HCT116 (cell line): ENCODE measurements at regions not wholly inside any gene's neighbourhood (a gene's known extent, or its start where the extent isn't known, plus 50 kb on each side); places are given as distances from the start of the nearest gene placed in this dataset.

Experiments
- ATAC-seq: fragments of 200-7000 bp; cut with Tn5 transposase; 2 replicates; pipeline ENCODE4 v1.9.1; 2020; ENCODE audit warnings: mild to moderate bottlenecking, moderate library complexity
- BruUV-seq: library from RNA; stranded (reverse); fragments of 400-500 nt; replicated peaks from 2 replicates; lab custom pipeline; 2021; lab: Mats Ljungman, UMichigan
- CTCF ChIA-PET: fragments of 300-600 bp; sonication (Branson Sonifier 250); formaldehyde crosslinking; loops from one replicate; lab custom pipeline; 2021; ENCODE audit warnings: antibody characterized with exemption; lab: Charles Lee
- POLR2A ChIA-PET: fragments of 300-600, 350-600 bp; sonication (Branson Sonifier 250); formaldehyde crosslinking; loops from one replicate; lab custom pipeline; 2021; ENCODE audit warnings: antibody characterized with exemption; lab: Charles Lee
- RAD21 ChIA-PET, 2 experiments: fragments of 300-600 bp; sonication (Branson Sonifier 250); formaldehyde crosslinking; loops; one replicate each; lab custom pipeline; 2023; ENCODE audit warnings: low total read pairs in 2 of 2; ENCODE audit not compliant: uncharacterized antibody in 2 of 2, unreplicated experiment in 2 of 2, low non-redundant PET in 1 of 2; lab: Charles Lee
- DNase-seq: peaks from one replicate; pipeline ENCODE4 v3.0.0-alpha.2; 2010; ENCODE audit warnings: low read depth, low spot score
- H2AFZ ChIP-seq: fragments of 200-600 bp; shearing (Covaris generic), sonication (generic); 2 replicates; pipeline ENCODE4 v1.6.1; 2017; ENCODE audit warnings: low read depth, mixed run types, mixed read lengths, antibody characterized with exemption, low read length; ENCODE audit not compliant: poor library complexity, severe bottlenecking
- H3K27ac ChIP-seq: 2 replicates; pipeline ENCODE4 v1.5.1; 2012; ENCODE audit warnings: low read depth, low read length
- H3K27me3 ChIP-seq: fragments of 200-600 bp; sonication (generic); 2 replicates; pipeline ENCODE4 v1.6.1; 2016; ENCODE audit warnings: mixed run types, low read length, mixed read lengths; ENCODE audit not compliant: insufficient read depth
- H3K36me3 ChIP-seq, 2 experiments: fragments of 200-500 bp in 1 of 2; fragments of 200-600 bp in 1 of 2; sonication (Bioruptor generic) in 1 of 2; sonication (generic) in 1 of 2; 2 replicates each; pipeline versions ENCODE4 v1.5.1 to v1.6.1; 2014 to 2016; ENCODE audit warnings: low read length in 2 of 2, inconsistent platforms in 1 of 2, mixed read lengths in 1 of 2, mixed run types in 1 of 2; ENCODE audit not compliant: insufficient read depth in 2 of 2, control insufficient read depth in 1 of 2
- H3K4me1 ChIP-seq, 2 experiments: fragments of 200-600 bp in 1 of 2; sonication (generic) in 1 of 2; 2 replicates each; pipeline versions ENCODE4 v1.5.1 to v1.6.1; 2012 to 2017; ENCODE audit warnings: low read length in 2 of 2, inconsistent platforms in 1 of 2, mild to moderate bottlenecking in 1 of 2, mixed read lengths in 1 of 2, mixed run types in 1 of 2, moderate library complexity in 1 of 2; ENCODE audit not compliant: insufficient read depth in 2 of 2, control insufficient read depth in 1 of 2
- H3K4me2 ChIP-seq: fragments of 200-600 bp; sonication (generic); 2 replicates; pipeline ENCODE4 v1.6.1; 2017; ENCODE audit warnings: mixed run types, low read length, mixed read lengths
- H3K4me3 ChIP-seq, 2 experiments: fragments of 200-600 bp in 1 of 2; sonication (generic) in 1 of 2; replicated peaks in 1 of 2; 2 replicates each; pipeline ENCODE4 v1.5.1; 2011 to 2016; ENCODE audit warnings: low read length in 2 of 2, control low read depth in 1 of 2, low read depth in 1 of 2, mild to moderate bottlenecking in 1 of 2, mixed read lengths in 1 of 2, mixed run types in 1 of 2
- H3K79me2 ChIP-seq: fragments of 200-600 bp; sonication (generic); 2 replicates; pipeline ENCODE4 v1.6.1; 2017; ENCODE audit warnings: mild to moderate bottlenecking, mixed run types, low read length, moderate library complexity, mixed read lengths; ENCODE audit not compliant: insufficient read depth
- H3K9ac ChIP-seq: fragments of 200-600 bp; sonication (generic); 2 replicates; pipeline ENCODE4 v1.6.1; 2016; ENCODE audit warnings: low read length, mixed read lengths
- H3K9me2 ChIP-seq: fragments of 200-600 bp; sonication (generic), shearing (Covaris generic); 2 replicates; pipeline ENCODE4 v1.6.1; 2017; ENCODE audit warnings: mixed run types, mild to moderate bottlenecking, moderate library complexity; ENCODE audit not compliant: insufficient read depth
- H3K9me3 ChIP-seq, 2 experiments: fragments of 200-500 bp in 1 of 2; fragments of 200-600 bp in 1 of 2; sonication (Bioruptor generic) in 1 of 2; sonication (generic) in 1 of 2; 2 replicates each; pipeline ENCODE4 v1.6.1; 2014 to 2017; ENCODE audit warnings: low read length in 2 of 2, mixed read lengths in 2 of 2, inconsistent platforms in 1 of 2, low read depth in 1 of 2, mild to moderate bottlenecking in 1 of 2, mixed run types in 1 of 2, moderate library complexity in 1 of 2; ENCODE audit not compliant: control insufficient read depth in 1 of 2, insufficient read depth in 1 of 2
- H4K20me1 ChIP-seq: fragments of 200-600 bp; sonication (generic), shearing (Covaris generic); 2 replicates; pipeline ENCODE4 v1.6.1; 2017; ENCODE audit warnings: mixed run types, mild to moderate bottlenecking, moderate library complexity; ENCODE audit not compliant: insufficient read depth
- CEBPB ChIP-seq: IDR thresholded peaks from 2 replicates; pipeline ENCODE4 v1.6.1; 2012; ENCODE audit warnings: low read depth
- ELF1 ChIP-seq: IDR thresholded peaks from 2 replicates; pipeline ENCODE4 v1.6.1; 2012; ENCODE audit warnings: low read depth, borderline replicate concordance
- EZH2phosphoT487 ChIP-seq: fragments of 200-600 bp; IDR thresholded peaks from 2 replicates; pipeline ENCODE4 v1.6.1; 2018; ENCODE audit warnings: antibody characterized with exemption, borderline replicate concordance
- FOSL1 ChIP-seq: IDR thresholded peaks from 2 replicates; pipeline ENCODE4 v1.6.1; 2012; ENCODE audit warnings: low read depth
- JUND ChIP-seq: IDR thresholded peaks from 2 replicates; pipeline ENCODE4 v1.6.1; 2012
- SP1 ChIP-seq: IDR thresholded peaks from 2 replicates; pipeline ENCODE4 v1.6.1; 2012; ENCODE audit warnings: low read depth
- SRF ChIP-seq: IDR thresholded peaks from 2 replicates; pipeline ENCODE4 v1.6.1; 2012; ENCODE audit warnings: low read depth
- ZBTB33 ChIP-seq: IDR thresholded peaks from 2 replicates; pipeline ENCODE4 v1.6.1; 2011; ENCODE audit warnings: mild to moderate bottlenecking, low read length, moderate library complexity; ENCODE audit not compliant: insufficient replicate concordance; ENCODE audit errors: extremely low read depth
- intact Hi-C: fragments of 100-400 bp; cut with micrococcal nuclease; formaldehyde crosslinking; loops from 2 replicates; pipeline ENCODE4 v1.10.0; 2022
- TF ChIP-seq, protein P1 (sequence below), 3 experiments: fragments of 200-600 bp in 1 of 3; sonication (generic) in 1 of 3; IDR thresholded peaks in 2 of 3; conservative IDR thresholded peaks in 1 of 3; 2 replicates each; pipeline ENCODE4 v1.5.1; 2012 to 2017; ENCODE audit warnings: low read depth in 2 of 3, low read length in 2 of 3, antibody characterized with exemption in 1 of 3, borderline replicate concordance in 1 of 3, control low read depth in 1 of 3, mild to moderate bottlenecking in 1 of 3, mixed read lengths in 1 of 3, mixed run types in 1 of 3, moderate library complexity in 1 of 3; ENCODE audit not compliant: insufficient read depth in 1 of 3
- TF ChIP-seq, protein P2 (sequence below): IDR thresholded peaks from 2 replicates; pipeline ENCODE4 v1.6.1; 2012

DNA sequence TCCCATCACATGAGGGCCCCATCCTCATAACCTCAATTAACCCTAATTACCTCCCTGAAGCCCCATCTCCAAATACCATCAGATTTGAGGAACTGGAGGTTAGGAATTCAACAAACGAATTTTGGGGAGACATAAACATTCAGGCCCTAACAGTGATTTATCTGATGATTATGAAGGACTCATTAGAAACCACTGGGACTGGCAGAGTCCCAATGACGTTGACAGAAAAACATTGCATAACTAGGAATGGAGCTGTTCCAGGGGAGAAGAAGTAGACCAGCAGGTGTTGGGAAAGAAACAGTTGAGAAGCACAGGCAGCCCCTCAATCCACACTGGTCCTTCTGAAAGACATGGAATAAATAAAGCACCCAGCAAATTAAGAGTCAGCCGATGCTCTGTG lies 282.0 kb downstream of the MAP2K4 start:
- Histone ChIP-seq H3K27me3 (no peaks in the 10 kb centered on the region), H3K27ac (no peak overlapping the region), H3K36me3 (no peaks in the 10 kb centered on the region), H2AFZ (no peak overlapping the region), H3K9ac (no peak overlapping the region), H3K9me3 (no peaks in the 10 kb centered on the region), H4K20me1 (no peaks in the 10 kb centered on the region), H3K4me3 (no peak overlapping the region), H3K9me2 (no peaks in the 10 kb centered on the region), H3K4me2 (no peak overlapping the region), H3K4me1 (no peaks in the 10 kb centered on the region), H3K79me2 (no peaks in the 10 kb centered on the region)
- TF ChIP-seq ZBTB33 (no peak), SRF (no peak), ELF1 (no peak), JUND (no peak), EZH2phosphoT487 (no peak), SP1 (no peak), CEBPB (no peak), FOSL1 (no peak)
- TF ChIP-seq, protein P1, sequence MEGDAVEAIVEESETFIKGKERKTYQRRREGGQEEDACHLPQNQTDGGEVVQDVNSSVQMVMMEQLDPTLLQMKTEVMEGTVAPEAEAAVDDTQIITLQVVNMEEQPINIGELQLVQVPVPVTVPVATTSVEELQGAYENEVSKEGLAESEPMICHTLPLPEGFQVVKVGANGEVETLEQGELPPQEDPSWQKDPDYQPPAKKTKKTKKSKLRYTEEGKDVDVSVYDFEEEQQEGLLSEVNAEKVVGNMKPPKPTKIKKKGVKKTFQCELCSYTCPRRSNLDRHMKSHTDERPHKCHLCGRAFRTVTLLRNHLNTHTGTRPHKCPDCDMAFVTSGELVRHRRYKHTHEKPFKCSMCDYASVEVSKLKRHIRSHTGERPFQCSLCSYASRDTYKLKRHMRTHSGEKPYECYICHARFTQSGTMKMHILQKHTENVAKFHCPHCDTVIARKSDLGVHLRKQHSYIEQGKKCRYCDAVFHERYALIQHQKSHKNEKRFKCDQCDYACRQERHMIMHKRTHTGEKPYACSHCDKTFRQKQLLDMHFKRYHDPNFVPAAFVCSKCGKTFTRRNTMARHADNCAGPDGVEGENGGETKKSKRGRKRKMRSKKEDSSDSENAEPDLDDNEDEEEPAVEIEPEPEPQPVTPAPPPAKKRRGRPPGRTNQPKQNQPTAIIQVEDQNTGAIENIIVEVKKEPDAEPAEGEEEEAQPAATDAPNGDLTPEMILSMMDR (IDR thresholded peaks at IDR 0.05 in 2 of 3, conservative IDR thresholded peaks at IDR 0.05 in 1 of 3; ENCODE audit: borderline replicate concordance in 1 of 3, insufficient read depth in 1 of 3, low read depth in 2 of 3, low read length in 2 of 3) = no peak
- TF ChIP-seq, protein P2, sequence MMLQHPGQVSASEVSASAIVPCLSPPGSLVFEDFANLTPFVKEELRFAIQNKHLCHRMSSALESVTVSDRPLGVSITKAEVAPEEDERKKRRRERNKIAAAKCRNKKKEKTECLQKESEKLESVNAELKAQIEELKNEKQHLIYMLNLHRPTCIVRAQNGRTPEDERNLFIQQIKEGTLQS = no peak
- BruUV-seq = no TSS peak
- CTCF ChIA-PET = no interaction called here
- RAD21 ChIA-PET = no interaction called here
- ATAC-seq (no peak), DNase-seq (no peak)
- POLR2A ChIA-PET = no interaction called here
- intact Hi-C loops = no loop called here
